Activated CD8-positive, alpha-beta T cell treated with anti-CD3 and anti-CD28 coated beads, Interleukin-2, amount 10 ng/mL, durations not matched to agents 7 days and 5 days (primary cell): ENCODE measurements at regions not wholly inside any gene's neighbourhood (a gene's known extent, or its start where the extent isn't known, plus 50 kb on each side); places are given as distances from the start of the nearest gene placed in this dataset.
"Not testable (repeated sequence)": the region's sequence is repeated elsewhere in the genome, so short reads cannot be mapped to it uniquely, and the experiment has no call there.

ENCODE experiments used
- ATAC-seq: fragments of 150-1000 bp; cut with Tn5 transposase; one replicate; pipeline ENCODE4 v1.10.0; 2021; ENCODE audit warnings: moderate library complexity
- CTCF ChIA-PET: fragments of 350-600 bp; sonication (Branson Sonifier 250); formaldehyde crosslinking; loops from one replicate; lab custom pipeline; 2021; ENCODE audit warnings: antibody characterized with exemption; lab: Charles Lee
- POLR2A ChIA-PET: fragments of 350-600 bp; sonication (Branson Sonifier 250); formaldehyde crosslinking; loops from one replicate; lab custom pipeline; 2021; ENCODE audit warnings: antibody characterized with exemption; lab: Charles Lee
- DNase-seq: peaks from one replicate; pipeline ENCODE4 v3.0.0-alpha.2; 2020
- H3K27ac Mint-ChIP-seq: one replicate; pipeline ENCODE4 v1.8.0; 2021; ENCODE audit warnings: mild to moderate bottlenecking, mixed read lengths
- H3K27me3 Mint-ChIP-seq: one replicate; pipeline ENCODE4 v1.8.0; 2021; ENCODE audit warnings: low read depth, mixed read lengths
- H3K36me3 Mint-ChIP-seq: one replicate; pipeline ENCODE4 v1.8.0; 2021; ENCODE audit warnings: low read depth, mixed read lengths
- H3K4me1 Mint-ChIP-seq: one replicate; pipeline ENCODE4 v1.8.0; 2021; ENCODE audit warnings: low read depth, mixed read lengths
- H3K4me3 Mint-ChIP-seq: one replicate; pipeline ENCODE4 v1.8.0; 2021; ENCODE audit warnings: mild to moderate bottlenecking, mixed read lengths
- H3K9me3 Mint-ChIP-seq: one replicate; pipeline ENCODE4 v1.8.0; 2022; ENCODE audit warnings: mixed read lengths; ENCODE audit not compliant: insufficient read depth

DNA sequence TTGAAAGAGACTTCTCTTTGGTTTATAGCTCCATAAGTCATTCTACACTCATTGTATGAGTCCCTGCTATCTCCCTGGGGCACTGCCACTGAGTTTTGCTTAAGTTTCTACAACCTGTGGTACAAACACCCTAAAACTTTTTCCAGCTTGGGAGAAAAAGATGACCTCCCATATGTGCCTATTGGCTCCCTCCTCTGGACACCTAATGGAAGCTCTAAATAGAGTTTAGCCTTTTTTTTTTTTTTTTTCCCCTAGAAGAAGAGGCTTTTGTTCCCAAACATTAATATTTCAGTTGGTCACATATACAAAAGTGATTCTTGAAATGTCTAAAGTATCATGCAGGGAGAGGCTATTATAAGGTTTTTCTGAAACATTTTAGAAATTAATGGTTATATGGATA, 547.2 kb upstream of the TMEFF2 start:
- Mint-ChIP-seq H3K27ac (no peak overlapping the region), H3K36me3 (no peaks in the 10 kb centered on the region), H3K27me3 (no peaks in the 10 kb centered on the region), H3K9me3 (no peaks in the 10 kb centered on the region), H3K4me1 (no peaks in the 10 kb centered on the region), H3K4me3 (no peak overlapping the region)
- ChIA-PET CTCF (no interaction called here), POLR2A (no interaction called here)
- no peak for DNase-seq
- no peak for ATAC-seq

DNA sequence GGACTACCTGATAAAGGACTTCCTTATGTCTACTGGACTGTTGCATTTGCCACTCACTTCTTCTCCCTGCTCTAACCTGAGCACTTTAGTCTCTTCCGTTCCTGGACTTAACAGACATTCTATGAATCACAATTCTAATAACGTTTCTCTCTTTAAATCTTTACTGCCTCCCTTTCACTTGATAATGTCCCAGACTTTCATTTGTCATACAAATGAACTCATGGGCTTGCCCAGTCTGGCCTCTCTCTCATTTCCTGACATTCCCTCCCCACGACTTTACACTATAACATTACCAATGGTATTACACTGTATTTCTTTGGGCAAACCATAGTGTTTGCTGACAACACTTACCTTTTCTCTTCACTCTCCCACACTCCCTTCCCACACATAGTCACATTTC, 540.7 kb upstream of the TMEFF2 start:
- no peaks in the 10 kb centered on the region for H3K27me3 Mint-ChIP-seq
- DNase-seq (no peak), ATAC-seq (no peak)
- H3K9me3 Mint-ChIP-seq, result peaks cover 3% of the 10 kb centered on the region
- H3K27ac Mint-ChIP-seq, result no peak overlapping the region
- ChIA-PET CTCF (no interaction called here), POLR2A (no interaction called here)
- H3K4me1 Mint-ChIP-seq, result no peaks in the 10 kb centered on the region
- no peaks in the 10 kb centered on the region for H3K36me3 Mint-ChIP-seq
- no peak overlapping the region for H3K4me3 Mint-ChIP-seq

GRCh38 chr2:192729369-192729768, 534.6 kb upstream of the TMEFF2 start:
- DNase-seq, result no peak
- H3K9me3 Mint-ChIP-seq, result peaks cover 3% of the 10 kb centered on the region
- no peak for ATAC-seq
- CTCF ChIA-PET, result no interaction called here
- H3K36me3 Mint-ChIP-seq, result no peaks in the 10 kb centered on the region
- H3K27me3 Mint-ChIP-seq, result no peaks in the 10 kb centered on the region
- no peaks in the 10 kb centered on the region for H3K4me1 Mint-ChIP-seq
- no peak overlapping the region for H3K4me3 Mint-ChIP-seq
- POLR2A ChIA-PET, result no interaction called here
- H3K27ac Mint-ChIP-seq, result no peak overlapping the region

DNA sequence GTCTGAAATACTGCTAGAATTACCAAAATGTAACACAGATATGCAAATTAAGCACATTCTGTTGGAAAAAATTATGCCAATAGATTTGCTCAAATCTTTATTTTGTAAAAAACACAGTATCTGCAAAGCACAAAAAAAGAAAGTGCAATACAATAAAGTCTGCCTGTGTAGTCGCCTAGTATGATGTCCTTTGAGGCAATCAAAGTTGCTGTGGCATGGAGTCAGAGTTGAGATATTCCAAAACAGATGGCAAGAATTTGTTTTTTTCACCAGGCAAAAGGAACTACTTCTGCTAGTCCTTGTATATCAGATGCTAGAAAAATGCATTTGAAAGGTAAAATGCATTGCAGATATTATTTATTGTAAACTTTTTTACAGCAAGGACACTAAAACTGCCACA, 531.3 kb upstream of the TMEFF2 start:
- no peak for ATAC-seq
- POLR2A ChIA-PET, result no interaction called here
- no peaks in the 10 kb centered on the region for H3K36me3 Mint-ChIP-seq

DNA sequence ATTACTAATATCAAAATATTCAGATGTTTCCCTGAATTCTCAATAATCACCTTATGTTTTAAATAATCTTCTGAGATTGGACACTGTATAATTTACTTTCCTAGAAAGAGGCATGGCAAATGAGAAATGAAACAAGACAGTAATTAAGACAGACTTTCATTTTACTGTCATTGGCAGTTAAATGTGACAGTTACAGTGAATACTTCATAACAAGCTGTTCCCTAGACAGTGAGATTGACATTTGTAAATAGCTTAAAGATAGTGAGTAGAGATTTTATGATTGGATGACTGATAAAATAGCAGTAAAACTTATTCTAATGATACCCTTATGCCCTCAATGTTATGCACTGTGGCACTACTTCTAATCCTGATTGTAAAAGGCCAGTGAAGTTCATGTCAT, 524.9 kb upstream of the TMEFF2 start:
- H3K27me3 Mint-ChIP-seq, result no peaks in the 10 kb centered on the region
- no peak overlapping the region for H3K27ac Mint-ChIP-seq
- no peaks in the 10 kb centered on the region for H3K4me1 Mint-ChIP-seq
- ChIA-PET POLR2A (no interaction called here), CTCF (no interaction called here)
- H3K36me3 Mint-ChIP-seq, result no peaks in the 10 kb centered on the region
- H3K9me3 Mint-ChIP-seq, result no peaks in the 10 kb centered on the region
- no peak overlapping the region for H3K4me3 Mint-ChIP-seq
- ATAC-seq (no peak), DNase-seq (no peak)

More for the DNA sequence above, 531.3 kb upstream of the TMEFF2 start:
- no peak overlapping the region for H3K27ac Mint-ChIP-seq
- CTCF ChIA-PET, result no interaction called here
- H3K4me3 Mint-ChIP-seq, result no peak overlapping the region
- H3K4me1 Mint-ChIP-seq, result no peaks in the 10 kb centered on the region
- no peaks in the 10 kb centered on the region for H3K27me3 Mint-ChIP-seq
- no peak for DNase-seq
- no peaks in the 10 kb centered on the region for H3K9me3 Mint-ChIP-seq

DNA sequence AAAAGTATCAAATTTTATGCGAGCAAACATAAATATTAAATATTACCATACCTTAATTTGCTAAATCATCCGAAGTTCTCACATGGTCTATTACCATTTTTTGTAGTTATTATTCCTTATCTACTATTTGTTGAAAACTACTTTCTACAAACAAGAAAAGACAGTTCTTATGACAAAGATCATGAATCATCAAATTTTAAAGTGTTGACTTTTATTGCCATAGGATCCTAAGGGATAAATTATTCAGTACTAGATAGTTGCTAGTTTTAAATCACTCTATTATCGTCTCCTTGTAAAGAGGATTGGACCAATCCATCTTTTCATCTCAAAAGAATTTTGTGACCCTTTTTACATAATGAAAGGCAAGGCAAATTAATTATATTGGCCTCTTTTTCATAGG, 523.6 kb upstream of the TMEFF2 start:
- H3K9me3 Mint-ChIP-seq, result no peaks in the 10 kb centered on the region
- no peak overlapping the region for H3K27ac Mint-ChIP-seq
- no peaks in the 10 kb centered on the region for H3K27me3 Mint-ChIP-seq
- DNase-seq (no peak), ATAC-seq (no peak)
- no peak overlapping the region for H3K4me3 Mint-ChIP-seq
- H3K4me1 Mint-ChIP-seq, result no peaks in the 10 kb centered on the region
- ChIA-PET POLR2A (no interaction called here), CTCF (no interaction called here)
- H3K36me3 Mint-ChIP-seq, result no peaks in the 10 kb centered on the region

DNA sequence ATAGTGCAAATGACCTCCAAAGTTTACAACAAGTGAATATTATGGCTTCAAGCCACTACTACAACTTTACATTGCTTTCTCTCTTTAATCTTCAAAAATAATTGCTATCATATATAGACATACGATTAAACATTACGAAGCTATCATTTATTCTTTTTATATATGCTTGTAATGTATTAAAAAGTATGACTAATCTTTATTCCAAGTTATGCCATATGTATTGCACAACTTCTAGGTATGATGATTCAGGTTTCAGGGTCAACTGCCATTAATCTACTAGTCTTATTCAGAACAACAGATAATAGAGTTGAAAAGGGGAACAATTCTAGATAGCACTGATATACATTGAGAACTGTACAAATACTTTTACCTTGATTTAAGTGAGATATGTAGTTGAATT, 506.2 kb upstream of the TMEFF2 start:
- Mint-ChIP-seq H3K27me3 (no peaks in the 10 kb centered on the region), H3K9me3 (no peaks in the 10 kb centered on the region), H3K4me3 (no peak overlapping the region), H3K27ac (no peak overlapping the region), H3K36me3 (no peaks in the 10 kb centered on the region), H3K4me1 (no peaks in the 10 kb centered on the region)
- ChIA-PET CTCF (no interaction called here), POLR2A (no interaction called here)
- ATAC-seq, result no peak
- no peak for DNase-seq

DNA sequence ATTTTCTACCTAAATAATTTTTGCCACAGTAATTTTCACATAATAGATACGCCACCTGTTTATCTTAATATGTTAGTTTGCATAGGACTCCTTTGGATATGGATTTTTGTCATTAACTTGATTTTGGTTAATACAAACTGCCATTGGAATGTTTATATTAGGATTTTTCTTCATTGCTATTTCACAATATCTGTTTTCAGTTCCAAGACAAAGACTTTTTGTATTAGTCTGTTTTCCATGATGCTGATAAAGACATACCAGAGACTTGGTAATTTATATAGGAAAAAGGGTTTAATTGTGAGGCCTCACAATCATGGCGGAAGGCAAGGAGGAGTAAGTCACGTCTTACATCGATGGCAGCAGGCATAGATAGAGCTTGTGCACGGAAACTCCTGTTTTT, 503.1 kb upstream of the TMEFF2 start:
- ChIA-PET POLR2A (no interaction called here), CTCF (no interaction called here)
- Mint-ChIP-seq H3K9me3 (no peaks in the 10 kb centered on the region), H3K4me1 (no peaks in the 10 kb centered on the region), H3K27me3 (no peaks in the 10 kb centered on the region), H3K27ac (no peak overlapping the region), H3K36me3 (no peaks in the 10 kb centered on the region), H3K4me3 (no peak overlapping the region)
- DNase-seq, result no peak
- ATAC-seq, result no peak

DNA sequence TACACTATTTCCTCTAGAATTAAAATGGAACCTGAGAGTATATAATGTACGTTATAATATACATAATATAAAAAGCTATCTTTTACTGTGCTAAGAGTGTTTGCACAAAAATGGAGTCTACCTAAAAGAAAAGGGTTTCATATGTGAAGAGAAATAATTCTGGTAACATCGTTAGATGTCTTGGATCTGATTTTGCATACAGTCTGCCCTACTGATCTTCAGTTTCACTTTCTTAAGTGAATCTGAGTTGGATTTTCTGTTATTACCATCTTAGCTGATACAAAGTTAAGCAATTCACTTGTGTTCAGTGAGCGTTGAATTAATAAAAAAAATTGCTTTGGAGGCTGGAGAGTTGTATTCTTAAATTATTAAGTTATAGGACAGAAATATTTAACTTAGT, 502.1 kb upstream of the TMEFF2 start:
- no peak overlapping the region for H3K27ac Mint-ChIP-seq

DNA sequence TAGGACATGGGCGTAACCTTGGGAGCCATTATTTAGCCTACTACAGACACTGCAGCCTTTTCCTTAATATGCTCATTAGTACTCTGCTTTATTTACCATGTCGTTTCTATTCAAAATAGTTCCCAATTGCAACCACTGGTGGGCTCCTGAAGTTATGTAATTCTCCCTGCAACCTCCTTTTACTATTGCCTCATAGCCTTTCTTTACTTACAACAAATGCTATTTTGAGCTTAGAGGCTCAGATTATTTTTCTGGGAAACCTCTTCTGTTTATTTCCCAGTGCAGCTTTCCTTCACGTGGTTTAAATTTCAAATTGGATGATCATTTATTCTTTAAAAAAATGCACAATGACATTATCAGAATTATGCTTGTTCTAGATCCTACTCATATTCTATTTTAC, 492.3 kb upstream of the TMEFF2 start:
- CTCF ChIA-PET, result no interaction called here
- Mint-ChIP-seq H3K27ac (no peak overlapping the region), H3K27me3 (no peaks in the 10 kb centered on the region), H3K4me1 (no peaks in the 10 kb centered on the region), H3K4me3 (no peak overlapping the region), H3K9me3 (no peaks in the 10 kb centered on the region), H3K36me3 (no peaks in the 10 kb centered on the region)
- ATAC-seq (no peak), DNase-seq (no peak)
- POLR2A ChIA-PET, result no interaction called here

More for the DNA sequence above, 502.1 kb upstream of the TMEFF2 start:
- Mint-ChIP-seq H3K9me3 (no peaks in the 10 kb centered on the region), H3K36me3 (no peaks in the 10 kb centered on the region), H3K27me3 (no peaks in the 10 kb centered on the region), H3K4me3 (no peak overlapping the region), H3K4me1 (no peaks in the 10 kb centered on the region)
- ChIA-PET POLR2A (no interaction called here), CTCF (no interaction called here)
- no peak for ATAC-seq
- no peak for DNase-seq

DNA sequence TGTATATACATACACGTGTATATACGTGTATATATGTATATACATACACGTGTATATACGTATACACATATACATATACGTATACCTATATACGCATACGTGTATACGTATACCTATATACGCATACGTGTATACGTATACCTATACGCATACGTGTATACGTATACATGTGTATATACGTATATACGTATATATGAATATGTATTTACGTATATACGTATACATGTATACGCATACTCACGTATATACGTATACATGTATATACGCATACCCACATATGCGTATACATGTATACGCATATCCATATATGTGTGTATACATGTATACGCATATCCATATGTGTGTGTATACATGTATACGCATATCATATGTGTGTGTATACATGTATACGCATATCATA, 487.8 kb upstream of the TMEFF2 start:
- ATAC-seq, CTCF ChIA-PET, H3K4me3 Mint-ChIP-seq, POLR2A ChIA-PET, H3K36me3 Mint-ChIP-seq, H3K27me3 Mint-ChIP-seq, H3K9me3 Mint-ChIP-seq, DNase-seq, H3K27ac Mint-ChIP-seq, H3K4me1 Mint-ChIP-seq: not testable (repeated sequence)

- POLR2A ChIA-PET, result no interaction called here
- H3K27ac Mint-ChIP-seq, result no peak overlapping the region
- H3K9me3 Mint-ChIP-seq, result no peaks in the 10 kb centered on the region
- H3K4me1 Mint-ChIP-seq, result no peaks in the 10 kb centered on the region
- CTCF ChIA-PET, result no interaction called here
- H3K36me3 Mint-ChIP-seq, result no peaks in the 10 kb centered on the region
- ATAC-seq (no peak), DNase-seq (no peak)
- no peak overlapping the region for H3K4me3 Mint-ChIP-seq
- no peaks in the 10 kb centered on the region for H3K27me3 Mint-ChIP-seq
These were observed 480.9 kb upstream of the TMEFF2 start for GRCh38 chr2:192675681-192676080.

- Mint-ChIP-seq H3K36me3 (no peaks in the 10 kb centered on the region), H3K9me3 (no peaks in the 10 kb centered on the region), H3K27me3 (no peaks in the 10 kb centered on the region), H3K4me3 (no peak overlapping the region), H3K27ac (no peak overlapping the region), H3K4me1 (no peaks in the 10 kb centered on the region)
- ATAC-seq (no peak), DNase-seq (no peak)
- POLR2A ChIA-PET, result no interaction called here
- CTCF ChIA-PET, result no interaction called here
These were observed 474.9 kb upstream of the TMEFF2 start for GRCh38 chr2:192669505-192670091.
